Body of pancreas (tissue), 4 donors: ENCODE measurements at regions not wholly inside any gene's neighbourhood (a gene's known extent, or its start where the extent isn't known, plus 50 kb on each side); places are given as distances from the start of the nearest gene placed in this dataset.

Source experiments
- POLR2A ChIP-seq, 3 donors: fragments of 450-650 bp; IDR thresholded peaks; one replicate each; pipeline ENCODE4 v1.6.1; 2016; ENCODE audit warnings: antibody characterized with exemption in 3 of 3, mild to moderate bottlenecking in 2 of 3
- TF ChIP-seq, protein P1 (sequence below), 7 experiments: fragments of 450-650 bp in 4 of 7; fragments of 200-600 bp in 3 of 7; sonication (generic) in 3 of 7; IDR thresholded peaks; one replicate each; pipeline ENCODE4 v1.5.1; 2016 to 2019; ENCODE audit warnings: antibody characterized with exemption in 7 of 7

DNA sequence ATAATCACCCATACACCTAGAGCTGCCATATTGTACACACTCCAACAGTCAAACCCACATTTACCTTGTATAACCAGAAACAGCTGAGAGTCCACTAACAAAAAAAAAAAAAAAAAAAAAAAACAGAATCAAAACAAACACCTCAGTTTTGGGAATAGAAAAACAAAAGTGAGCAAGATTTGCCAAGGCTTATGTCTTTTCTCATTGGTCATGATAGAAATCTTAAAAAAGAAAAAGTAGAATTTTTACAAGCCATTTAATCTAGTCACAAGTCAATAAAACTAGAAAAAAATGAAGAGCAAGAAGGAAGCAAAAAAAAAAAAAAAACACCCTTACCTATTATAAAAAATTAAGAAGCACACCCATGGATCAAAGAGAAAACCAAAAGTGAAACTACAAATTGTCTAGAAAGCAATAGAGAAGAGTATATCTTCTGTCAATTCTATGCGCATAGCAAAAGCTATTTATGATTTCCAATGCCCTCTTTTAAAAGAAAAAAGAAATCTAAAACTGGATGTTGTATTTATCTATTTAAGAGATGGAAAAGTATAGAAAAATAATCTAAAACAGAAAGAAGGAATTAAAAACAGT, 113.2 kb upstream of the GALNT2 start:
- no peak for TF ChIP-seq POLR2A (IDR thresholded peaks at IDR 0.05)
- TF ChIP-seq, protein P1, sequence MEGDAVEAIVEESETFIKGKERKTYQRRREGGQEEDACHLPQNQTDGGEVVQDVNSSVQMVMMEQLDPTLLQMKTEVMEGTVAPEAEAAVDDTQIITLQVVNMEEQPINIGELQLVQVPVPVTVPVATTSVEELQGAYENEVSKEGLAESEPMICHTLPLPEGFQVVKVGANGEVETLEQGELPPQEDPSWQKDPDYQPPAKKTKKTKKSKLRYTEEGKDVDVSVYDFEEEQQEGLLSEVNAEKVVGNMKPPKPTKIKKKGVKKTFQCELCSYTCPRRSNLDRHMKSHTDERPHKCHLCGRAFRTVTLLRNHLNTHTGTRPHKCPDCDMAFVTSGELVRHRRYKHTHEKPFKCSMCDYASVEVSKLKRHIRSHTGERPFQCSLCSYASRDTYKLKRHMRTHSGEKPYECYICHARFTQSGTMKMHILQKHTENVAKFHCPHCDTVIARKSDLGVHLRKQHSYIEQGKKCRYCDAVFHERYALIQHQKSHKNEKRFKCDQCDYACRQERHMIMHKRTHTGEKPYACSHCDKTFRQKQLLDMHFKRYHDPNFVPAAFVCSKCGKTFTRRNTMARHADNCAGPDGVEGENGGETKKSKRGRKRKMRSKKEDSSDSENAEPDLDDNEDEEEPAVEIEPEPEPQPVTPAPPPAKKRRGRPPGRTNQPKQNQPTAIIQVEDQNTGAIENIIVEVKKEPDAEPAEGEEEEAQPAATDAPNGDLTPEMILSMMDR (IDR thresholded peaks at IDR 0.05) = no peak
